ENCODE measurements at regions not wholly inside any gene's neighbourhood (a gene's known extent, or its start where the extent isn't known, plus 50 kb on each side); places are given as distances from the start of the nearest gene placed in this dataset.

- no peak overlapping the region for H3K4me3 ChIP-seq
- DNase-seq (ENCODE audit: low read depth, low spot score) (no peak), ATAC-seq (no peak), FAIRE-seq (no peak)
- no peaks in the 10 kb centered on the region for H3K27me3 ChIP-seq (replicated peaks in 1 of 2; ENCODE audit: control insufficient read depth in 2 of 2, insufficient read depth in 2 of 2, low read length in 1 of 2)
- no peaks in the 10 kb centered on the region for H3K36me3 ChIP-seq (ENCODE audit: control insufficient read depth in 2 of 2, insufficient read depth in 2 of 2, low read length in 1 of 2)
- 13% methylated on average over 5 of the region's 5 CpGs for WGBS (ENCODE audit: insufficient coverage, insufficient replicate concordance, low lambda C conversion rate, missing lambda C conversion rate)
- no peaks in the 10 kb centered on the region for H4K20me1 ChIP-seq (ENCODE audit: control insufficient read depth, insufficient read depth)
- no peak overlapping the region for H2AFZ ChIP-seq (ENCODE audit: control insufficient read depth, low read depth, low read length)
- POLR2A ChIA-PET = no interaction called here
- H3K27ac ChIP-seq (ENCODE audit: control insufficient read depth, insufficient read depth) = no peak overlapping the region
- in situ Hi-C loops (cut with MboI) (loop anchor here (25.0 kb wide), 1 partner anchor 1560 kb away; no protein-coding TSS in a partner anchor), intact Hi-C loops (cut with micrococcal nuclease; ENCODE audit: unreplicated experiment) (no loop called here)
- no peak overlapping the region for H3K9ac ChIP-seq (ENCODE audit: control insufficient read depth, insufficient read depth, low read length)
- CTCF ChIA-PET = no interaction called here
- no peaks in the 10 kb centered on the region for H3K9me3 ChIP-seq (replicated peaks; ENCODE audit: control insufficient read depth, insufficient read depth, low read length)
- RAD21 ChIA-PET (ENCODE audit: unreplicated experiment) = no interaction called here
- BruUV-seq (replicated peaks) = no TSS peak
- SMC1A ChIA-PET (ENCODE audit: uncharacterized antibody, unreplicated experiment) = interaction anchor here (1.1 kb wide), 1 partner anchor 11 kb away, joined by 4 read pairs; no protein-coding TSS in a partner anchor
- H3K79me2 ChIP-seq (ENCODE audit: control insufficient read depth, insufficient read depth, low read length) = no peaks in the 10 kb centered on the region
- H3K4me1 ChIP-seq (ENCODE audit: control insufficient read depth, insufficient read depth, low read length) = no peaks in the 10 kb centered on the region
- TF ChIP-seq CHD1 (IDR thresholded peaks at IDR 0.05; ENCODE audit: low read depth, low read length) (no peak), BACH1 (IDR thresholded peaks at IDR 0.05; ENCODE audit: borderline replicate concordance) (no peak), CHD2 (IDR thresholded peaks at IDR 0.05; ENCODE audit: borderline replicate concordance, low read depth, low read length) (no peak), EGR1 (IDR thresholded peaks at IDR 0.05; ENCODE audit: borderline replicate concordance in 1 of 2, low read depth in 2 of 2, low read length in 2 of 2) (no peak), GATAD2B (conservative IDR thresholded peaks at IDR 0.05; ENCODE audit: low read depth) (no peak), POLR2A (IDR thresholded peaks at IDR 0.05; ENCODE audit: low read depth, low read length) (no peak), ETV6 (conservative IDR thresholded peaks at IDR 0.05 in 1 of 2, IDR thresholded peaks at IDR 0.05 in 1 of 2; ENCODE audit: borderline replicate concordance in 1 of 2, low read depth in 1 of 2) (no peak)
- H3K4me2 ChIP-seq (ENCODE audit: control insufficient read depth, insufficient read depth) = no peak overlapping the region
Measured at GRCh38 chr6:92647630-92648029, 771.7 kb downstream of the EPHA7 start.

Measured in GM12878 (cell line).